SU-DHL-6 (cell line): ENCODE measurements at regions not wholly inside any gene's neighbourhood (a gene's known extent, or its start where the extent isn't known, plus 50 kb on each side); places are given as distances from the start of the nearest gene placed in this dataset.

ENCODE experiments used
- H2AFZ ChIP-seq: fragments of 200-600 bp; sonication (generic); 2 replicates; pipeline ENCODE4 v1.6.1; 2014; ENCODE audit warnings: low read depth, mild to moderate bottlenecking, moderate library complexity, mixed read lengths, antibody characterized with exemption, low read length; ENCODE audit not compliant: severe bottlenecking
- H3F3A ChIP-seq: fragments of 200-600 bp; shearing (Covaris generic); 2 replicates; pipeline ENCODE4 v1.6.0; 2016; ENCODE audit warnings: antibody characterized with exemption, mild to moderate bottlenecking; ENCODE audit not compliant: insufficient read depth
- H3K27ac ChIP-seq: fragments of 200-600 bp; sonication (generic); 2 replicates; pipeline ENCODE4 v1.5.1; 2016; ENCODE audit warnings: low read depth, mild to moderate bottlenecking, low read length, moderate library complexity, mixed read lengths
- H3K27me3 ChIP-seq: fragments of 200-600 bp; sonication (generic), shearing (Covaris generic); 2 replicates; pipeline ENCODE4 v1.6.0; 2014; ENCODE audit warnings: mild to moderate bottlenecking, low read length
- H3K36me3 ChIP-seq: fragments of 200-600 bp; sonication (generic); 2 replicates; pipeline ENCODE4 v1.6.1; 2014; ENCODE audit warnings: mild to moderate bottlenecking, low read length, mixed read lengths
- H3K4me2 ChIP-seq: fragments of 300-600, 200-600 bp; shearing (Covaris generic), sonication (generic); 2 replicates; pipeline ENCODE4 v1.6.0; 2014; ENCODE audit warnings: low read length, low read depth, mild to moderate bottlenecking; ENCODE audit not compliant: poor library complexity, severe bottlenecking
- H3K4me3 ChIP-seq: fragments of 200-600 bp; sonication (generic); 2 replicates; pipeline ENCODE4 v1.5.1; 2014; ENCODE audit warnings: antibody characterized with exemption, low read length, mild to moderate bottlenecking, mixed read lengths; ENCODE audit not compliant: insufficient read depth, poor library complexity, severe bottlenecking
- H3K79me2 ChIP-seq: fragments of 200-600 bp; sonication (generic); 2 replicates; pipeline ENCODE4 v1.6.1; 2014; ENCODE audit warnings: mild to moderate bottlenecking, low read length, moderate library complexity; ENCODE audit not compliant: insufficient read depth
- H3K9ac ChIP-seq: fragments of 200-600 bp; sonication (generic); 2 replicates; pipeline ENCODE4 v1.7.0; 2014; ENCODE audit warnings: mild to moderate bottlenecking, low read length
- H3K9me2 ChIP-seq: fragments of 200-600 bp; sonication (generic); replicated peaks from 2 replicates; pipeline ENCODE4 v1.6.1; 2014; ENCODE audit warnings: low read length; ENCODE audit not compliant: insufficient read depth
- H3K9me3 ChIP-seq: fragments of 200-600 bp; sonication (generic); 2 replicates; pipeline ENCODE4 v1.6.1; 2014; ENCODE audit warnings: low read length, mixed read lengths; ENCODE audit not compliant: insufficient read depth
- H4K20me1 ChIP-seq: fragments of 200-600 bp; sonication (generic); 2 replicates; pipeline ENCODE4 v1.6.1; 2014; ENCODE audit warnings: low read depth, mild to moderate bottlenecking, antibody characterized with exemption, low read length, moderate library complexity, mixed read lengths
- CTCF ChIP-seq: fragments of 200-600 bp; sonication (generic); IDR thresholded peaks from one replicate; pipeline ENCODE4 v1.5.1; 2017; ENCODE audit warnings: antibody characterized with exemption, mild to moderate bottlenecking, low read length, moderate library complexity; ENCODE audit not compliant: insufficient read depth, poor library complexity, severe bottlenecking
- EZH2phosphoT487 ChIP-seq: fragments of 200-600 bp; sonication (generic), shearing (Covaris generic); conservative IDR thresholded peaks from 2 replicates; pipeline ENCODE4 v1.6.1; 2018; ENCODE audit warnings: mild to moderate bottlenecking, antibody characterized with exemption, low read length, moderate library complexity, mixed read lengths

GRCh38 chr2:175730050-175730449, 272.0 kb downstream of the LNPK start:
- H3K9me3 ChIP-seq: no peaks in the 10 kb centered on the region
- TF ChIP-seq CTCF (no peak), EZH2phosphoT487 (no peak)

GRCh38 chr2:175729049-175729706, 272.9 kb downstream of the LNPK start:
- Histone ChIP-seq H3K9ac (no peak overlapping the region), H3K27me3 (no peaks in the 10 kb centered on the region), H3F3A (no peaks in the 10 kb centered on the region), H3K4me2 (no peak overlapping the region), H3K9me2 (no peaks in the 10 kb centered on the region), H3K79me2 (no peaks in the 10 kb centered on the region), H4K20me1 (no peaks in the 10 kb centered on the region), H3K4me3 (no peak overlapping the region), H3K27ac (no peak overlapping the region), H3K36me3 (no peaks in the 10 kb centered on the region), H3K9me3 (no peaks in the 10 kb centered on the region), H2AFZ (no peak overlapping the region)
- TF ChIP-seq CTCF (no peak), EZH2phosphoT487 (no peak)

More at GRCh38 chr2:175730050-175730449, 272.0 kb downstream of the LNPK start:
- no peaks in the 10 kb centered on the region for H3K79me2 ChIP-seq
- no peaks in the 10 kb centered on the region for H3K27me3 ChIP-seq
- no peak overlapping the region for H3K4me2 ChIP-seq
- no peaks in the 10 kb centered on the region for H4K20me1 ChIP-seq
- no peak overlapping the region for H2AFZ ChIP-seq
- H3K9ac ChIP-seq: no peak overlapping the region
- H3K4me3 ChIP-seq: no peak overlapping the region
- H3K9me2 ChIP-seq: no peaks in the 10 kb centered on the region
- no peaks in the 10 kb centered on the region for H3F3A ChIP-seq
- H3K27ac ChIP-seq: no peak overlapping the region
- H3K36me3 ChIP-seq: no peaks in the 10 kb centered on the region

GRCh38 chr2:175728032-175728431, 274.0 kb downstream of the LNPK start:
- Histone ChIP-seq H3K27ac (no peak overlapping the region), H3K27me3 (no peaks in the 10 kb centered on the region), H3K4me3 (no peak overlapping the region), H3K4me2 (no peak overlapping the region), H4K20me1 (no peaks in the 10 kb centered on the region), H3K9ac (no peak overlapping the region), H2AFZ (no peak overlapping the region), H3K9me3 (no peaks in the 10 kb centered on the region), H3F3A (no peaks in the 10 kb centered on the region), H3K9me2 (no peaks in the 10 kb centered on the region), H3K79me2 (no peaks in the 10 kb centered on the region), H3K36me3 (no peaks in the 10 kb centered on the region)
- TF ChIP-seq CTCF (no peak), EZH2phosphoT487 (no peak)
